ENCODE measurements at regions not wholly inside any gene's neighbourhood (a gene's known extent, or its start where the extent isn't known, plus 50 kb on each side); places are given as distances from the start of the nearest gene placed in this dataset.

GRCh38 chr3:63032881-63033280 is 157.7 kb upstream of the CADPS start:
- DNase-seq (ENCODE audit: unreplicated experiment): no peak
- ChIA-PET POLR2A (no interaction called here), CTCF (interaction anchor here (0.6 to 0.7 kb wide), 2 partner anchors 8 to 19 kb away, joined by 3 read pairs; no protein-coding TSS in a partner anchor)
- no peak for TF ChIP-seq CTCF (IDR thresholded peaks at IDR 0.05; ENCODE audit: unreplicated experiment)
- H3K4me1 Mint-ChIP-seq (ENCODE audit: insufficient read depth, unreplicated experiment): no peaks in the 10 kb centered on the region
- intact Hi-C loops (cut with micrococcal nuclease): no loop called here
- no peaks in the 10 kb centered on the region for H3K9me3 Mint-ChIP-seq (ENCODE audit: unreplicated experiment)
- no peak overlapping the region for H3K4me3 Mint-ChIP-seq (ENCODE audit: unreplicated experiment)
- H3K36me3 Mint-ChIP-seq (ENCODE audit: insufficient read depth, unreplicated experiment): no peaks in the 10 kb centered on the region
- no peak overlapping the region for H3K27ac Mint-ChIP-seq (ENCODE audit: low read depth, unreplicated experiment)
- BruUV-seq (replicated peaks): no TSS peak
- peaks cover 47% of the 10 kb centered on the region for H3K27me3 Mint-ChIP-seq (ENCODE audit: insufficient read depth, unreplicated experiment)

GRCh38 chr3:63034101-63034500 is 158.9 kb upstream of the CADPS start:
- Mint-ChIP-seq H3K4me1 (ENCODE audit: insufficient read depth, unreplicated experiment) (no peaks in the 10 kb centered on the region), H3K36me3 (ENCODE audit: insufficient read depth, unreplicated experiment) (no peaks in the 10 kb centered on the region), H3K9me3 (ENCODE audit: unreplicated experiment) (no peaks in the 10 kb centered on the region), H3K27ac (ENCODE audit: low read depth, unreplicated experiment) (no peak overlapping the region), H3K4me3 (ENCODE audit: unreplicated experiment) (no peak overlapping the region), H3K27me3 (ENCODE audit: insufficient read depth, unreplicated experiment) (peaks cover 57% of the 10 kb centered on the region)
- DNase-seq (ENCODE audit: unreplicated experiment): no peak
- intact Hi-C loops (cut with micrococcal nuclease): no loop called here
- POLR2A ChIA-PET: no interaction called here
- BruUV-seq (replicated peaks): no TSS peak
- CTCF ChIA-PET: interaction anchor here (0.9 to 1.3 kb wide), 2 partner anchors 9 to 346 kb away, joined by 3 read pairs; no protein-coding TSS in a partner anchor
- TF ChIP-seq CTCF (IDR thresholded peaks at IDR 0.05; ENCODE audit: unreplicated experiment): no peak

- no peaks in the 10 kb centered on the region for H3K4me1 Mint-ChIP-seq (ENCODE audit: insufficient read depth, unreplicated experiment)
- no peaks in the 10 kb centered on the region for H3K36me3 Mint-ChIP-seq (ENCODE audit: insufficient read depth, unreplicated experiment)
- no peak overlapping the region for H3K27ac Mint-ChIP-seq (ENCODE audit: low read depth, unreplicated experiment)
- H3K9me3 Mint-ChIP-seq (ENCODE audit: unreplicated experiment): no peaks in the 10 kb centered on the region
- H3K4me3 Mint-ChIP-seq (ENCODE audit: unreplicated experiment): no peak overlapping the region
- ChIA-PET CTCF (interaction anchor here (0.7 kb wide), 1 partner anchor 31 kb away, joined by 3 read pairs; no protein-coding TSS in a partner anchor), POLR2A (no interaction called here)
- TF ChIP-seq CTCF (IDR thresholded peaks at IDR 0.05; ENCODE audit: unreplicated experiment): no peak
- H3K27me3 Mint-ChIP-seq (ENCODE audit: insufficient read depth, unreplicated experiment): peaks cover 55% of the 10 kb centered on the region
- no peak for DNase-seq (ENCODE audit: unreplicated experiment)
- intact Hi-C loops (cut with micrococcal nuclease): no loop called here
- BruUV-seq (replicated peaks): no TSS peak
Observed at GRCh38 chr3:63037116-63037515, 161.9 kb upstream of the CADPS start.

- ChIA-PET POLR2A (interaction anchor here (1.4 kb wide), 1 partner anchor 14 kb away, joined by 3 read pairs; no protein-coding TSS in a partner anchor), CTCF (interaction anchor here (0.5 to 1.6 kb wide), 5 partner anchors 8 to 582 kb away, joined by 3 to 6 read pairs (median 3); no protein-coding TSS in a partner anchor)
- no peak overlapping the region for H3K4me3 Mint-ChIP-seq (ENCODE audit: unreplicated experiment)
- no peak for TF ChIP-seq CTCF (IDR thresholded peaks at IDR 0.05; ENCODE audit: unreplicated experiment)
- no peak for DNase-seq (ENCODE audit: unreplicated experiment)
- H3K36me3 Mint-ChIP-seq (ENCODE audit: insufficient read depth, unreplicated experiment): no peaks in the 10 kb centered on the region
- no peak overlapping the region for H3K27ac Mint-ChIP-seq (ENCODE audit: low read depth, unreplicated experiment)
- no TSS peak for BruUV-seq (replicated peaks)
- intact Hi-C loops (cut with micrococcal nuclease): no loop called here
- H3K27me3 Mint-ChIP-seq (ENCODE audit: insufficient read depth, unreplicated experiment): peaks cover 52% of the 10 kb centered on the region
- H3K9me3 Mint-ChIP-seq (ENCODE audit: unreplicated experiment): no peaks in the 10 kb centered on the region
- no peaks in the 10 kb centered on the region for H3K4me1 Mint-ChIP-seq (ENCODE audit: insufficient read depth, unreplicated experiment)
Observed at GRCh38 chr3:63042833-63043232, 167.6 kb upstream of the CADPS start.
